Uterus (tissue), 3 donors: ENCODE measurements at regions not wholly inside any gene's neighbourhood (a gene's known extent, or its start where the extent isn't known, plus 50 kb on each side); places are given as distances from the start of the nearest gene placed in this dataset.

Experiments
- DNase-seq, 2 donors: peaks; one replicate each; pipeline ENCODE4 v3.0.0-alpha.2; 2019 to 2020
- H3K27ac ChIP-seq, 2 donors: fragments of 200-600 bp; sonication (generic); 1 replicate in 1 of 2; 2 replicates in 1 of 2; pipeline ENCODE4 v1.5.1; 2016 to 2018
- H3K27me3 ChIP-seq, 2 donors: fragments of 200-600 bp; sonication (generic); one replicate each; pipeline ENCODE4 v1.5.1; 2018 to 2019; ENCODE audit warnings: control low read depth in 1 of 2
- H3K36me3 ChIP-seq, 2 donors: fragments of 200-600 bp; sonication (generic); one replicate each; pipeline ENCODE4 v1.5.1; 2019; ENCODE audit warnings: control low read depth in 1 of 2
- H3K4me1 ChIP-seq, 2 donors: fragments of 200-600 bp; sonication (generic); one replicate each; pipeline ENCODE4 v1.5.1; 2018 to 2019; ENCODE audit warnings: control low read depth in 1 of 2
- H3K4me3 ChIP-seq, 2 donors: fragments of 200-600 bp; sonication (generic); 1 replicate in 1 of 2; 2 replicates in 1 of 2; pipeline ENCODE4 v1.5.1; 2018 to 2019; ENCODE audit warnings: mild to moderate bottlenecking in 1 of 2
- H3K9me3 ChIP-seq, 2 donors: fragments of 200-600 bp; sonication (generic); one replicate each; pipeline ENCODE4 v1.5.1; 2019; ENCODE audit warnings: control low read depth in 1 of 2
- POLR2A ChIP-seq, 2 donors: fragments of 450-650 bp; IDR thresholded peaks; one replicate each; pipeline ENCODE4 v1.6.1; 2016; ENCODE audit warnings: antibody characterized with exemption in 2 of 2, mild to moderate bottlenecking in 1 of 2, moderate library complexity in 1 of 2
- intact Hi-C: fragments of 100-400 bp; cut with DNase I; formaldehyde crosslinking; loops from one replicate; pipeline ENCODE4 v1.15.1; 2023; ENCODE audit warnings: low total_unique reads
- TF ChIP-seq, protein P1 (sequence below), 4 experiments: fragments of 200-600 bp in 2 of 4; fragments of 450-650 bp in 2 of 4; sonication (generic) in 2 of 4; IDR thresholded peaks; one replicate each; pipeline ENCODE4 v1.5.1; 2016 to 2019; ENCODE audit warnings: antibody characterized with exemption in 4 of 4, mild to moderate bottlenecking in 2 of 4, moderate library complexity in 1 of 4
- donor health status: DM: yes; HTN: yes; CAD: no.

DNA sequence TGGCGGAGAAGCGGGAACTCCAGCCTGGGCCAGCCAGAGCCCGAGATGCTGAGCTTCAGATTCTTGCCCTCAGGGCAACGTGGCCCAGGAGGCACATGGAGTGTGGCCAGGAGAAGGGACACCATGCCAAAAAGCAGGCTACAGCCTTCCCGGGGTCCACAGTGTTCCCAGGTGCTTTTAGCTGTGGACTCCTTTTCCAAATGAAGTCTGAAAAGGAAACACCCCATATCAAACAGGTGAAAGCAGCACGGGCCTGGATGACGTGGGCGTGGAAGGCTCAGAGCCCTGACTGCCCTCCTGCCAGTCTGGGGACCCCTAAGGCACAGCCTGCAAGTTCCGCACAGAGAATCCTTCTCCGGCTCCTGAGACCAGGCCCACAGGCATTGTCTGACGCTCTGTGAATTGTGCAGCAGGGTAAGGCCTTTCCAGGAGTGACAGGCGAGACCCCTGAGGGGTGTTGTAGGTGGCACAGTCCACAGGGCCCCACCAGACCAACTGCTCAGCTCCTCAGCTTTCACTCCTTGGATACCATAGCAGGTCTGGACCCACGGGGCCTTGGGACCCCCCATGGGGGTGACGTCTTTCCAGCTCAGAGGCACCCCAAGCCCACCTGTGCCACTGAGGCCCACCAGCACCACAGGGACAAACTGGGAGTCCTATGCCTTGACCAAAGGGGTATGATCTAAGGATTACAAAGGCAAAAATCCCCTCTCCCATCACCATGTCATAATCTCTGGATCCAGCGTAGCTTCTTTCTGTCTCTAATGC is 69.6 kb upstream of the RAB6C start:
- no peaks in the 10 kb centered on the region for H3K9me3 ChIP-seq
- no peak for TF ChIP-seq POLR2A (IDR thresholded peaks at IDR 0.05)
- TF ChIP-seq, protein P1, sequence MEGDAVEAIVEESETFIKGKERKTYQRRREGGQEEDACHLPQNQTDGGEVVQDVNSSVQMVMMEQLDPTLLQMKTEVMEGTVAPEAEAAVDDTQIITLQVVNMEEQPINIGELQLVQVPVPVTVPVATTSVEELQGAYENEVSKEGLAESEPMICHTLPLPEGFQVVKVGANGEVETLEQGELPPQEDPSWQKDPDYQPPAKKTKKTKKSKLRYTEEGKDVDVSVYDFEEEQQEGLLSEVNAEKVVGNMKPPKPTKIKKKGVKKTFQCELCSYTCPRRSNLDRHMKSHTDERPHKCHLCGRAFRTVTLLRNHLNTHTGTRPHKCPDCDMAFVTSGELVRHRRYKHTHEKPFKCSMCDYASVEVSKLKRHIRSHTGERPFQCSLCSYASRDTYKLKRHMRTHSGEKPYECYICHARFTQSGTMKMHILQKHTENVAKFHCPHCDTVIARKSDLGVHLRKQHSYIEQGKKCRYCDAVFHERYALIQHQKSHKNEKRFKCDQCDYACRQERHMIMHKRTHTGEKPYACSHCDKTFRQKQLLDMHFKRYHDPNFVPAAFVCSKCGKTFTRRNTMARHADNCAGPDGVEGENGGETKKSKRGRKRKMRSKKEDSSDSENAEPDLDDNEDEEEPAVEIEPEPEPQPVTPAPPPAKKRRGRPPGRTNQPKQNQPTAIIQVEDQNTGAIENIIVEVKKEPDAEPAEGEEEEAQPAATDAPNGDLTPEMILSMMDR (IDR thresholded peaks at IDR 0.05): no peak
- no peak overlapping the region for H3K27ac ChIP-seq
- intact Hi-C loops: no loop called here
- no peak for DNase-seq
- H3K4me3 ChIP-seq: no peak overlapping the region
- no peaks in the 10 kb centered on the region for H3K27me3 ChIP-seq
- no peaks in the 10 kb centered on the region for H3K4me1 ChIP-seq
- H3K36me3 ChIP-seq: no peaks in the 10 kb centered on the region

DNA sequence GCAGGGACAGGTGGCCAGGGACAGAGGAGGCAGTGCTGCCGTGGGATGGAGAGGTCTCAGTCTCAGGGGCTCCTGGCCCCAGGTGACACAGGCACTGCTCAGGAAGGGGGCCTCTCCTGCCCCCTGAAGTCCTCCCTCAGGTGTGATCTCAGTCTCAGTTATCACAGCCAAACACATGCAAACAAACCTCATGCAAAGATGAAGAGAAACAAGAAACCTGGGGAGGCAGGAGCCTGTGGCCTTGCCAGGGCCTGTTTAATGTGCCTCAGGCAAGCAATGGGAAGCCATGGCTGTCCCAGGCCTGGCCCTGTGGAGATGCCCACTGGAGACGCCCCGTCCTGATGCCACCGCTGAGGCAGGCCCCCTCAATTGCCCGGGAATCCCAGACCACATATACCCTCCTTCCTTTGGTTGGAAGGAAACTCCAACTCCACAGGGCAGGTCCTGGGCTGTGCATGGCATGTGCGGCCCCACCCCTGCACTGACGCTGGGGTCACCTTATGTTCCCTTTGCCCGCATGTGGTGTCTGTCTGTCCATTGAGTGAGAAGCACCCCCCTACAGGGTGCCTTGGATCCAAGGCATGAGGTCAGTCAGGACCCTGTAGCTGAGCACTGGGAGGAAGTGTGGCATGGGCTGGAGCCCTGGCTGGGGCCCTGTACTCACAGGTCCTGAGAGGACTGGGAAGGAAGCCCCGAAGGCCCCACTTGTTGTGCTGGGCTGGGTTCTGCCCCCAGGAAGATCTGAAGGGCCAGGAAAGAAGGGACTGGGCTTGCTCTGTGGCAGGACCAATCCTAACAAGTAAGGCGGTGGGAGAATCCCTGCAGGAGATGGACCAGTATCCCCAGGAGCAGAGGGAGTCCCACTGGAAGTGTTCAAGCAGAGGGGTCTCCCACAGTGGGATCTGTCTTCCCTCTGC is 68.8 kb upstream of the RAB6C start:
- no peaks in the 10 kb centered on the region for H3K36me3 ChIP-seq
- H3K27ac ChIP-seq: no peak overlapping the region
- H3K9me3 ChIP-seq: no peaks in the 10 kb centered on the region
- no peak overlapping the region for H3K4me3 ChIP-seq
- no peaks in the 10 kb centered on the region for H3K27me3 ChIP-seq
- no peaks in the 10 kb centered on the region for H3K4me1 ChIP-seq
- TF ChIP-seq POLR2A (IDR thresholded peaks at IDR 0.05): no peak
- TF ChIP-seq, protein P1 (IDR thresholded peaks at IDR 0.05): no peak
- no peak for DNase-seq
- intact Hi-C loops: no loop called here

- H3K27me3 ChIP-seq: no peaks in the 10 kb centered on the region
- no peaks in the 10 kb centered on the region for H3K4me1 ChIP-seq
- no peak overlapping the region for H3K4me3 ChIP-seq
- intact Hi-C loops: no loop called here
- H3K36me3 ChIP-seq: no peaks in the 10 kb centered on the region
- no peaks in the 10 kb centered on the region for H3K9me3 ChIP-seq
- no peak for DNase-seq
- no peak overlapping the region for H3K27ac ChIP-seq
- no peak for TF ChIP-seq POLR2A (IDR thresholded peaks at IDR 0.05)
- TF ChIP-seq, protein P1 (IDR thresholded peaks at IDR 0.05): no peak
Observed at GRCh38 chr2:129911363-129912065, 68.0 kb upstream of the RAB6C start.

DNA sequence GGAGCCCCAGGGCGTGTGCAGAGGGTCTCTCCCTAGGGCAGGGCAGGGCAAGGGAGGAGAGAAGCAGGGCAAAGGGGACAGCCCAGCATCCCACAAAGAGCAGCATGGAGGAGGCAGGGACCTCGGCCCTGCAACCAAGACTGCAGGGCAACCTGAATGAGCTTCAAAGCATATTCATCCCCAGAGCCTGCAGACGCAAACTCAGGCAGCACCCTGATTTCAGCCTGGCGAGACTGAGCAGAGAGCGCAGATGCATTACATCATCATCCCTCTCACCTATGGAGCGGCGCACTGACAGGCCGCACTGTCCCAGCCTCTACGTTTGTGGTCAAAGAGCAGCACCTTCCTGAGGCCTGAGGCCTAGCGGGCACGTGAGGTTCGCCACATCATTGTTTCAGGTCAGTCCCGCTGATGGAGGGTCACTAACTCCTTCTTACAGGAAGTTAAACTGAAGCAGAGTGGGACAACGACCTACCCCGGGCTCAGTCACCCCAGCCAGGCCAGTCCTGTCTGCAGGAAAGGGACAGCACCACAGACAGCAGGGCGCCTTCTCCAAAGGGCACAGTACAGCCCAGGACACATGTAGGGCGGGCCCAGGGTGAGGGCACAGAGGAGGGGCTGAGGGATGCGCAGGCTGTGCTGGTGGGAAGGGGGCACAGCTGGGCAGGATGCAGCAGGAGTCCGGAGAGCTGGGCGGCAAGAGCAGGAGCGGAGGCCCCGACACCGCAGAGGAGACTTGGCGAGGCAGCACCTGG is 67.2 kb upstream of the RAB6C start:
- Histone ChIP-seq H3K4me1 (no peaks in the 10 kb centered on the region), H3K9me3 (no peaks in the 10 kb centered on the region), H3K4me3 (no peak overlapping the region), H3K27ac (no peak overlapping the region), H3K27me3 (no peaks in the 10 kb centered on the region), H3K36me3 (no peaks in the 10 kb centered on the region)
- intact Hi-C loops: no loop called here
- DNase-seq: no peak
- no peak for TF ChIP-seq POLR2A (IDR thresholded peaks at IDR 0.05)
- TF ChIP-seq, protein P1 (IDR thresholded peaks at IDR 0.05): no peak
